AG04450 (cell line): ENCODE measurements at regions not wholly inside any gene's neighbourhood (a gene's known extent, or its start where the extent isn't known, plus 50 kb on each side); places are given as distances from the start of the nearest gene placed in this dataset.

Experiments used
- CTCF ChIA-PET: fragments of 300-600, 350-600 bp; formaldehyde crosslinking; extraction: SDS; loops from one replicate; lab custom pipeline; 2022; ENCODE audit warnings: antibody characterized with exemption, inconsistent platforms; lab: Charles Lee
- POLR2A ChIA-PET: fragments of 350-600 bp; formaldehyde crosslinking; extraction: SDS; loops from one replicate; lab custom pipeline; 2021; ENCODE audit warnings: antibody characterized with exemption, inconsistent platforms; lab: Yijun Ruan, JAX
- DNase-seq: peaks from one replicate; pipeline ENCODE4 v3.0.0-alpha.2; 2011; ENCODE audit warnings: low read depth, low spot score
- H3K27ac ChIP-seq: one replicate; pipeline ENCODE4 v1.5.1; 2012; ENCODE audit warnings: low read depth, low read length, control low read depth
- H3K27me3 ChIP-seq: one replicate; pipeline ENCODE4 v1.6.0; 2012; ENCODE audit warnings: low read length; ENCODE audit not compliant: control insufficient read depth, insufficient read depth
- H3K4me3 ChIP-seq: 2 replicates; pipeline ENCODE4 v1.5.1; 2011; ENCODE audit warnings: mild to moderate bottlenecking, low read depth, low read length, control low read depth
- H3K9me3 ChIP-seq: 2 replicates; pipeline ENCODE4 v1.5.1; 2012; ENCODE audit warnings: low read length; ENCODE audit not compliant: control insufficient read depth, insufficient read depth
- CTCF ChIP-seq: IDR thresholded peaks from 2 replicates; pipeline ENCODE4 v1.5.1; 2011; ENCODE audit warnings: low read depth, low read length, control low read depth, inconsistent platforms

- Histone ChIP-seq H3K27ac (no peak overlapping the region), H3K4me3 (no peak overlapping the region), H3K27me3 (no peaks in the 10 kb centered on the region), H3K9me3 (no peaks in the 10 kb centered on the region)
- no peak for DNase-seq
- TF ChIP-seq CTCF = no peak
- ChIA-PET CTCF (interaction anchor here (0.5 to 0.6 kb wide), 2 partner anchors 351 to 391 kb away, joined by 4 read pairs; no protein-coding TSS in a partner anchor), POLR2A (no interaction called here)
Observed at GRCh38 chr10:61503051-61503450, 49.9 kb upstream of the TMEM26 start.
